ENCODE measurements at regions not wholly inside any gene's neighbourhood (a gene's known extent, or its start where the extent isn't known, plus 50 kb on each side); places are given as distances from the start of the nearest gene placed in this dataset.

DNA sequence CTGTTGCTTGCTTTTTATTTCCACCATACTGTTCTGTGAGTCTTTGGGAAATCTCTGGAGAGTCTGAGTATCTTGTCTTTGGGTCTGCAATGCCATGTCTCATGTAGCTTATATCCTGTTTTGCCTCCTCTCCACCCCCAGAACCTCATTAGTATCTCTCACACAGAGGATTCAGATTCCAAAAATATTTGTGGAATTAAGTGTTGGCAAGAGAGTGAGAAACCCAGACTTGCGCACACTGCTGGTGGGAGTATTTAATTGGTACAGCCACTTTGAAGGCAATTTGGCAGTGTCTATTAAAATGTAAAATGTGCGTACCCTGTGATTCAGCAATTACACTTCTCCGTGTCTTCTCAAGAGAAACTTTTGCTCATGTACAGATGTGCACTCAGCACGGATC, 68.6 kb downstream of the ZNF621 start:
- Histone ChIP-seq H3K27ac (no peak overlapping the region), H3K4me2 (ENCODE audit: low read length) (no peak overlapping the region), H2AFZ (no peak overlapping the region), H3K9ac (no peak overlapping the region), H3K4me3 (ENCODE audit: low read depth, low read length) (no peak overlapping the region), H3K27me3 (ENCODE audit: control insufficient read depth, insufficient read depth, low read length) (no peaks in the 10 kb centered on the region), H3K9me3 (ENCODE audit: control insufficient read depth, low read length) (no peaks in the 10 kb centered on the region), H3K4me1 (no peaks in the 10 kb centered on the region), H3K36me3 (ENCODE audit: control insufficient read depth, insufficient read depth, low read length) (no peaks in the 10 kb centered on the region), H3K79me2 (no peaks in the 10 kb centered on the region)
- TF ChIP-seq, protein P1, sequence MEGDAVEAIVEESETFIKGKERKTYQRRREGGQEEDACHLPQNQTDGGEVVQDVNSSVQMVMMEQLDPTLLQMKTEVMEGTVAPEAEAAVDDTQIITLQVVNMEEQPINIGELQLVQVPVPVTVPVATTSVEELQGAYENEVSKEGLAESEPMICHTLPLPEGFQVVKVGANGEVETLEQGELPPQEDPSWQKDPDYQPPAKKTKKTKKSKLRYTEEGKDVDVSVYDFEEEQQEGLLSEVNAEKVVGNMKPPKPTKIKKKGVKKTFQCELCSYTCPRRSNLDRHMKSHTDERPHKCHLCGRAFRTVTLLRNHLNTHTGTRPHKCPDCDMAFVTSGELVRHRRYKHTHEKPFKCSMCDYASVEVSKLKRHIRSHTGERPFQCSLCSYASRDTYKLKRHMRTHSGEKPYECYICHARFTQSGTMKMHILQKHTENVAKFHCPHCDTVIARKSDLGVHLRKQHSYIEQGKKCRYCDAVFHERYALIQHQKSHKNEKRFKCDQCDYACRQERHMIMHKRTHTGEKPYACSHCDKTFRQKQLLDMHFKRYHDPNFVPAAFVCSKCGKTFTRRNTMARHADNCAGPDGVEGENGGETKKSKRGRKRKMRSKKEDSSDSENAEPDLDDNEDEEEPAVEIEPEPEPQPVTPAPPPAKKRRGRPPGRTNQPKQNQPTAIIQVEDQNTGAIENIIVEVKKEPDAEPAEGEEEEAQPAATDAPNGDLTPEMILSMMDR (IDR thresholded peaks at IDR 0.05), result no peak

DNA sequence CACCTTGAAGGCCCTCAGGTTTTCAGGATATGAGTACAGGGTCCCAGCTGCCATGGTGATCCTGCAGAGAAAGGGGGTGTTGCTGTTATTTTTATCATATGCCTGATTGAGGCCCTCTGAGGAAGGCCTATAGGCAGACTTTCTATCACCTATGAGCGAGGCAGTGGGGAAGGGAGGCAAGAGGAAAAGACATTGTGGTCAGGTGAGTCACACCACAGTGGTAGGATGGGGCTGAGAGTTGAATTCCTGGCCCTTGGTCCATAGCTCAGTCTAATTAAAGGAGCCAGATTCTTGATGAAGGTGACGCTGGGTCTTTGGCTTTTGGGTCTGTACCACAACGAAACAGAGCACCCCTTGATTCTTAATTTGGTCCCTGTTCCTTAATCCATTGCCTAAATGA, 72.7 kb downstream of the ZNF621 start:
- H3K27me3 ChIP-seq (ENCODE audit: control insufficient read depth, insufficient read depth, low read length), result no peaks in the 10 kb centered on the region
- no peak overlapping the region for H3K9ac ChIP-seq
- H3K27ac ChIP-seq, result no peak overlapping the region
- no peaks in the 10 kb centered on the region for H3K79me2 ChIP-seq
- no peak overlapping the region for H2AFZ ChIP-seq
- no peak overlapping the region for H3K4me2 ChIP-seq (ENCODE audit: low read length)
- H3K9me3 ChIP-seq (ENCODE audit: control insufficient read depth, low read length), result no peaks in the 10 kb centered on the region
- no peaks in the 10 kb centered on the region for H3K4me1 ChIP-seq
- no peaks in the 10 kb centered on the region for H3K36me3 ChIP-seq (ENCODE audit: control insufficient read depth, insufficient read depth, low read length)
- TF ChIP-seq, protein P1 (IDR thresholded peaks at IDR 0.05), result no peak
- H3K4me3 ChIP-seq (ENCODE audit: low read depth, low read length), result no peak overlapping the region

DNA sequence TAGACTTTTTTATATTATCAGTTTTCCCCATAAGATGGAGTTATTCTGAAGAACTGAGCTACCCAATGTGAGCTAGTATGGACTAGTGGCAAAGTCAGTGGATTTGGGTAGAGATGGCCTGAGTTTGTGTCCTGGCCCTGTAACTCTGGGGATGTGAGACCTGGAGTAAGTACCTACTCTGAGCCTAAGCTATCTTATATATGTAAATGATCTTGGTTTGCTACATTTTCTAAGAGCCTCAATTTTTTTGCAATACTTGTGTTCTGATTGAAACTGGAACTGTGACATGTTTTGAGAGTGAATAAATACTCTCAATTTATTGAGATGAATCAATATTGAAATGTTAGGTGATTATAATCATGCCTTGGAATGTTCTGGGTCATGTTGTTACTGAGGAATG, 73.6 kb downstream of the ZNF621 start:
- Histone ChIP-seq H2AFZ (no peak overlapping the region), H3K9ac (no peak overlapping the region), H3K4me2 (ENCODE audit: low read length) (no peak overlapping the region), H3K4me3 (ENCODE audit: low read depth, low read length) (no peak overlapping the region), H3K9me3 (ENCODE audit: control insufficient read depth, low read length) (no peaks in the 10 kb centered on the region), H3K27ac (no peak overlapping the region), H3K79me2 (no peaks in the 10 kb centered on the region), H3K36me3 (ENCODE audit: control insufficient read depth, insufficient read depth, low read length) (no peaks in the 10 kb centered on the region), H3K4me1 (no peaks in the 10 kb centered on the region), H3K27me3 (ENCODE audit: control insufficient read depth, insufficient read depth, low read length) (no peaks in the 10 kb centered on the region)
- TF ChIP-seq, protein P1 (IDR thresholded peaks at IDR 0.05), result no peak

DNA sequence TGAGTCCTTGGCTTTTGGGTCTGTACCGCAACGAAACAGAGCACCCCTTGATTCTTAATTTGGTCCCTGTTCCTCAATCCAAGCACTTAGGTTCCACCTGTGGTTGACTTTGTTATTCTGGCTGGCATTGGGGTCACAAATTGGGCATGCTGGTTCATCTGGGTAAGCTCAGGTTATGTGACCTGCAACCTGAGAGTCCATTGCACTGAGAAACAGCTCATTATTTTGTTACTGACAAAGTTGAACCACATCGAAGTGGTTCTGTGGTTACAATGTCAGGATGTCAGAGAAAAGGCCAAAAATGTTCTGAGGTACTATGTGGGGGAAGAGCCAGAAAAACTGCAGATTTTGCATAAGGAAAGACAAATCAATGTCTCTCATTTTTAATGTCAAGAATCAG, 74.2 kb downstream of the ZNF621 start:
- Histone ChIP-seq H3K4me2 (ENCODE audit: low read length) (no peak overlapping the region), H3K36me3 (ENCODE audit: control insufficient read depth, insufficient read depth, low read length) (no peaks in the 10 kb centered on the region), H3K4me3 (ENCODE audit: low read depth, low read length) (no peak overlapping the region), H3K79me2 (no peaks in the 10 kb centered on the region), H3K27me3 (ENCODE audit: control insufficient read depth, insufficient read depth, low read length) (no peaks in the 10 kb centered on the region), H3K27ac (no peak overlapping the region), H3K9ac (no peak overlapping the region), H3K9me3 (ENCODE audit: control insufficient read depth, low read length) (no peaks in the 10 kb centered on the region), H2AFZ (no peak overlapping the region), H3K4me1 (no peaks in the 10 kb centered on the region)
- TF ChIP-seq, protein P1 (IDR thresholded peaks at IDR 0.05), result no peak

DNA sequence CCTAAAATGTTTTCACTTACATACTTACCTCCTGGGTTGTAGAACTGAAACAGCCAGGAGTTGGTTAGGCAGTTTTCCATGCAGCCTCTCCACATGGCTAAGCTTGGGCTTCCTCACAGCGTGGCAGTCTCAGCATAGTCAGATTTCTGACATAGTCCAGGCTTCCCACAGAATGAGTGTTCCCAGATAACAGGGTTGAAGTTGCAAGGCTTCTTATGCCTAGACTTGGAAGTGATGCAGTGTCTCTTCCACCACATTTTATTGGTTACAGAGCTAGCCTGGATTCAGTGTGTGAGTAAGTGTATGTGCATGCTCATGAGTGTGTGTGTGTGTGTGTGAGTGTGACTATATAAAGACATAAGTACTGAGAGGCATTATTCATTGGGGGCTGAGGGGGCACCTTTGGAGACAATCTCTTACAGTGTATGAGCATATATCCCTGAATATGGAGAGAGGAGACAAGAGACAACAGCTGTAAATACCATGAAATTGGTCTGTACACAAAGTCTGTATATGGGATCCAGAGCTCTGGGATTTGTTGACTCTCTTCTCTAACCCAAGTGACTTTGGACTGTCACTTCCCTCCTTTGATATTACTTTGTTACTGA, 78.1 kb downstream of the ZNF621 start:
- no peak overlapping the region for H3K27ac ChIP-seq
- no peaks in the 10 kb centered on the region for H3K27me3 ChIP-seq (ENCODE audit: control insufficient read depth, insufficient read depth, low read length)
- no peaks in the 10 kb centered on the region for H3K4me1 ChIP-seq
- H3K9me3 ChIP-seq (ENCODE audit: control insufficient read depth, low read length), result no peaks in the 10 kb centered on the region
- TF ChIP-seq, protein P1 (IDR thresholded peaks at IDR 0.05), result no peak
- H3K36me3 ChIP-seq (ENCODE audit: control insufficient read depth, insufficient read depth, low read length), result no peaks in the 10 kb centered on the region
- no peak overlapping the region for H3K9ac ChIP-seq
- H2AFZ ChIP-seq, result no peak overlapping the region
- H3K79me2 ChIP-seq, result no peaks in the 10 kb centered on the region
- no peak overlapping the region for H3K4me2 ChIP-seq (ENCODE audit: low read length)
- H3K4me3 ChIP-seq (ENCODE audit: low read depth, low read length), result no peak overlapping the region
